Activated CD4-positive, alpha-beta T cell treated with anti-CD3 and anti-CD28 coated beads, Interleukin-2, amount 10 ng/mL, durations not matched to agents 24 days and 14 days (primary cell): ENCODE measurements at regions not wholly inside any gene's neighbourhood (a gene's known extent, or its start where the extent isn't known, plus 50 kb on each side); places are given as distances from the start of the nearest gene placed in this dataset.
A peak's percentile ranks its signal among the peaks of the same experiment; 100 is the strongest.
"Not testable (repeated sequence)": the region's sequence is repeated elsewhere in the genome, so short reads cannot be mapped to it uniquely, and the experiment has no call there.

Experiments
- DNase-seq: peaks from one replicate; pipeline ENCODE4 v3.0.0; 2022
- H3K27ac Mint-ChIP-seq: one replicate; pipeline ENCODE4 v1.8.0; 2022; ENCODE audit warnings: mild to moderate bottlenecking, mixed read lengths
- H3K27me3 Mint-ChIP-seq: one replicate; pipeline ENCODE4 v1.8.0; 2022; ENCODE audit warnings: mixed read lengths
- H3K36me3 Mint-ChIP-seq: one replicate; pipeline ENCODE4 v1.8.0; 2022; ENCODE audit warnings: low read depth, mild to moderate bottlenecking, mixed read lengths
- H3K4me1 Mint-ChIP-seq: one replicate; pipeline ENCODE4 v1.8.0; 2021; ENCODE audit warnings: mixed read lengths
- H3K4me3 Mint-ChIP-seq: one replicate; pipeline ENCODE4 v1.8.0; 2022; ENCODE audit warnings: mild to moderate bottlenecking, moderate library complexity, mixed read lengths
- H3K9me3 Mint-ChIP-seq: one replicate; pipeline ENCODE4 v1.8.0; 2021; ENCODE audit warnings: mixed read lengths
- intact Hi-C: fragments of 100-400 bp; cut with micrococcal nuclease; formaldehyde crosslinking; loops from one replicate; pipeline ENCODE4 v1.15.1; 2023

GRCh38 chr12:89878950-89879349 lies 170.3 kb upstream of the ATP2B1 start:
- Mint-ChIP-seq H3K27ac (no peak overlapping the region), H3K27me3 (no peaks in the 10 kb centered on the region), H3K4me3 (no peak overlapping the region), H3K36me3 (peaks cover 5% of the 10 kb centered on the region), H3K4me1 (peaks cover 29% of the 10 kb centered on the region), H3K9me3 (peaks cover 7% of the 10 kb centered on the region)
- intact Hi-C loops: no loop called here
- DNase-seq: peak; percentile 11

GRCh38 chr12:89878327-89878726 lies 169.7 kb upstream of the ATP2B1 start:
- Mint-ChIP-seq H3K27ac (no peak overlapping the region), H3K4me3 (no peak overlapping the region), H3K27me3 (no peaks in the 10 kb centered on the region), H3K36me3 (peaks cover 5% of the 10 kb centered on the region), H3K4me1 (peaks cover 29% of the 10 kb centered on the region), H3K9me3 (peaks cover 7% of the 10 kb centered on the region)
- intact Hi-C loops: no loop called here
- peak; percentile 41 for DNase-seq

GRCh38 chr12:89877671-89878070 lies 169.0 kb upstream of the ATP2B1 start:
- H3K9me3 Mint-ChIP-seq: peaks cover 7% of the 10 kb centered on the region
- peaks cover 5% of the 10 kb centered on the region for H3K36me3 Mint-ChIP-seq
- intact Hi-C loops: no loop called here
- H3K4me3 Mint-ChIP-seq: no peak overlapping the region
- H3K27ac Mint-ChIP-seq: no peak overlapping the region
- H3K4me1 Mint-ChIP-seq: peaks cover 29% of the 10 kb centered on the region
- no peak for DNase-seq
- no peaks in the 10 kb centered on the region for H3K27me3 Mint-ChIP-seq

DNA sequence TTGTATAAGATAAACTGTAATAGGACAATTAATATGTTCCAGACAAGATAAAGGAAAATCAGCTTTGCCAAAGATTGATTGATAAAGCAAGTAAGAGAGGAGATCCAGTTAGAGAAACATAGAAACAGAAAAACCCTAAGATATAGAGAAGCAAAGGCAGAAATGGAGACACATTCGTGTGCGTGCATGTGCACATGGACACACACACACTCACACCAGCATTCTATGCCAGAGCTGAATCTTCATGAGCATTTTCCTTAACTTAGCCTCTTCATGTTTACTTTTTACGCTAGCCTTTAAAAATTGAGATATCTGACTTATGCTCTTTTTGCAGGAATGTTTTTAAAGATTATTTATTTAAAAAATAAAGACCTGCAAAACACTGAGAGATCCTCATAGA lies 168.5 kb upstream of the ATP2B1 start:
- DNase-seq: peak; percentile 17
- Mint-ChIP-seq H3K36me3 (peaks cover 5% of the 10 kb centered on the region), H3K4me3 (no peak overlapping the region), H3K9me3 (peaks cover 11% of the 10 kb centered on the region), H3K27ac (no peak overlapping the region), H3K27me3 (no peaks in the 10 kb centered on the region), H3K4me1 (peaks cover 26% of the 10 kb centered on the region)
- intact Hi-C loops: no loop called here

DNA sequence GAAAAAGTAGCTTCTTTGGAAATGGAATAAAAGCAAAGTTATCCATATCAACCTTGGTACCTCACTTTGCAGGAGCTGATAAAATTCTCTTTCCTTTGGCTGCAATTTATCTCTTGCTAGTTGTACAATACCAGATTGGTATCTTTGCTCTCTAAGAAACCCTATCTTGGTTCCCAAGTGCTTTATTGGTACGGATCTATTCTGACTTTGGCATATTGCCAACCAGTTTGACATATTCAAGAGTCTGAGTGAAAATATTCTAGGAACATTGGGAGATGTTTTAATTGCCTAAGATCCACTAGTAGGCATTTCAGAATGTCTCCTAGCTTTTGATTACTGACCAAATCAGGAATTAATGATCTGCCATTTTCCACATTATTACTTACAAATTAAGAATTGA lies 167.2 kb upstream of the ATP2B1 start:
- intact Hi-C loops: no loop called here
- no peak overlapping the region for H3K27ac Mint-ChIP-seq
- no peaks in the 10 kb centered on the region for H3K27me3 Mint-ChIP-seq
- peaks cover 13% of the 10 kb centered on the region for H3K4me1 Mint-ChIP-seq
- peaks cover 10% of the 10 kb centered on the region for H3K9me3 Mint-ChIP-seq
- no peak overlapping the region for H3K4me3 Mint-ChIP-seq
- H3K36me3 Mint-ChIP-seq: peaks cover 3% of the 10 kb centered on the region
- no peak for DNase-seq

- no peaks in the 10 kb centered on the region for H3K27me3 Mint-ChIP-seq
- no peaks in the 10 kb centered on the region for H3K36me3 Mint-ChIP-seq
- intact Hi-C loops: no loop called here
- peak; percentile 20 for DNase-seq
- H3K4me1 Mint-ChIP-seq: peaks cover 8% of the 10 kb centered on the region
- peaks cover 12% of the 10 kb centered on the region for H3K9me3 Mint-ChIP-seq
- no peak overlapping the region for H3K4me3 Mint-ChIP-seq
- H3K27ac Mint-ChIP-seq: no peak overlapping the region
Measured at GRCh38 chr12:89875225-89875624, 166.6 kb upstream of the ATP2B1 start.

GRCh38 chr12:89874146-89874545 lies 165.5 kb upstream of the ATP2B1 start:
- Mint-ChIP-seq H3K36me3 (no peaks in the 10 kb centered on the region), H3K9me3 (peaks cover 14% of the 10 kb centered on the region), H3K4me3 (no peak overlapping the region), H3K4me1 (peaks cover 5% of the 10 kb centered on the region), H3K27me3 (no peaks in the 10 kb centered on the region), H3K27ac (no peak overlapping the region)
- peak; percentile 49 for DNase-seq
- intact Hi-C loops: no loop called here

- Mint-ChIP-seq H3K9me3 (peaks cover 14% of the 10 kb centered on the region), H3K4me1 (peaks cover 4% of the 10 kb centered on the region), H3K4me3 (no peak overlapping the region), H3K36me3 (no peaks in the 10 kb centered on the region), H3K27me3 (no peaks in the 10 kb centered on the region), H3K27ac (no peak overlapping the region)
- DNase-seq: peak; percentile 48
- intact Hi-C loops: no loop called here
Measured at GRCh38 chr12:89873745-89874144, 165.1 kb upstream of the ATP2B1 start.

DNA sequence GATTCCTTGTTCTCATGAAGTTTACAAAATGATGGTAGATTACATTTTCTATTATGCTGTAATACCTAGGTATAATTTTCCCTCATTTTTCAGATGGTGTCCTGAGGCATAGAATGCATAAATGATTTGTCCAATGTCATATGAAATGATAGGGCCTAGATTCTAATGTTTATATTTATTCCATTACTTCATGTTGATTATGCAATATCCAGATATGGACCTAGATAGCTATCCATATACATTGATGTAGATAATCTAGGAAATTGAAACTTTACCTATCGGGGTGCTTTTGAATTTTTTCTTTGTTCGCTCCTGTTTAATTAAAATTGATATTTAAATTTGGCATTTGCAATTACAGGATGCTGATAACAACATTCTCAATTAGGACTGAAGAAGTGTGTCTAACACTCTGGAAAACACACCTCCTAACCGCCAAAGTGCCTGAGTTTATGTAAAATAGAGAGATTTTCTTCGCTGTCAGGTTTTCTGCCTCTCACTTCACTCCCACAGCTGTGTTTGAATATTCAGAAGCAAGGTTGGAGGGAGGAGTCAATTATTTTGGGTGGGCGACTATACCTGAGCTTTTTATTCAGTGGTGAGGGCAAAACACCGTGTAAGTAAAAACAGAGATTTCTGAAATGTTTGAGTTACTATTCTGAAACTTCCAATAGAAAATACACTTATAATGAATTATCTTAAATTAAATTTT lies 164.4 kb upstream of the ATP2B1 start:
- Mint-ChIP-seq H3K4me3 (no peak overlapping the region), H3K4me1 (no peaks in the 10 kb centered on the region), H3K27me3 (no peaks in the 10 kb centered on the region), H3K36me3 (no peaks in the 10 kb centered on the region), H3K27ac (no peak overlapping the region), H3K9me3 (peaks cover 14% of the 10 kb centered on the region)
- peak; percentile 39 for DNase-seq
- intact Hi-C loops: no loop called here

DNA sequence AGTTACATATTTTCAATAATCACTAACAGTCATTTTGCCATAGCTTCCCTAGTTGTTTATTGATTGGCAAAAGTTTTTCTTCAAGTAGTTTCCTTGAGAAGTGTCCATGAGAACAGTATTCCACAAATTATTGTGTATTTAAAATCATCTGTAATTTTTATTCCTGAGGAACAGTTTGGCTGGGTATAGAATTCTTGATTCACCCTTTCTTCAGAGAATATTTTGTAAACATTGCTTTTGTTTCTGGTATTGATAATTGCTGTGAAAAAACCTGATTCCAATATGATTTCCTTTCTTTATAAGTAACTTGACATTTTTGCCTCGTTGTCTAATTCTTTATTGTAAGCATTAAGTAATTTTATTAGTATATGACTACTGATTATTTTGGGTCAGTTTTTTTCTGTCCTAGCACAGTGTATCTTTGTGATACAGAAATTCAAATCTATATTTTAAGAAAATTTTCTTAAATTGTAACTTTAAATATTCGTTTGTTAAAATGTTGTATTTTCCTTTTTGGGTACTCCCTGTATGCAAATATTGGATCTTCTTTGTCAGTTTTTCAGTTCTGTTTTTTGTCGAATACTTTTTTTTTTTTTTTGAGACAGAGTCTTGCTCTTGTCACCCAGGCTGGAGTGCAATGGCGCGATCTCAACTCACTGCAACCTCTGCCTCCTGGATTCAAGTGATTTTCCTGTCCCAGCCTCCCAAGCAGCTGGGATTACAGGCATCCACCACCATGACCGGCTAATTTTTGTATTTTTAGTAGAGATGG lies 162.0 kb upstream of the ATP2B1 start:
- H3K4me3 Mint-ChIP-seq: no peak overlapping the region
- intact Hi-C loops: no loop called here
- no peaks in the 10 kb centered on the region for H3K36me3 Mint-ChIP-seq
- H3K9me3 Mint-ChIP-seq: peaks cover 14% of the 10 kb centered on the region
- H3K27me3 Mint-ChIP-seq: no peaks in the 10 kb centered on the region
- H3K4me1 Mint-ChIP-seq: no peaks in the 10 kb centered on the region
- no peak for DNase-seq
- H3K27ac Mint-ChIP-seq: no peak overlapping the region

- H3K4me1 Mint-ChIP-seq: peaks cover 18% of the 10 kb centered on the region
- intact Hi-C loops, DNase-seq, H3K27me3 Mint-ChIP-seq, H3K4me3 Mint-ChIP-seq, H3K27ac Mint-ChIP-seq, H3K36me3 Mint-ChIP-seq: not testable (repeated sequence)
- H3K9me3 Mint-ChIP-seq: peaks cover 21% of the 10 kb centered on the region
Measured at GRCh38 chr12:89867611-89868010, 159.0 kb upstream of the ATP2B1 start.

GRCh38 chr12:89864411-89864810 lies 155.8 kb upstream of the ATP2B1 start:
- DNase-seq: no peak
- H3K4me3 Mint-ChIP-seq: peak overlapping the region; percentile 15
- H3K27me3 Mint-ChIP-seq: no peaks in the 10 kb centered on the region
- H3K27ac Mint-ChIP-seq: peak overlapping the region; percentile 20
- H3K36me3 Mint-ChIP-seq: peaks cover 4% of the 10 kb centered on the region
- intact Hi-C loops: loop anchor here (1.0 to 5.0 kb wide), 5 partner anchors 108 to 512 kb away; partner anchors contain the start of genes DUSP6 and POC1B
- peaks cover 31% of the 10 kb centered on the region for H3K4me1 Mint-ChIP-seq
- H3K9me3 Mint-ChIP-seq: peaks cover 17% of the 10 kb centered on the region

GRCh38 chr12:89863968-89864367 lies 155.3 kb upstream of the ATP2B1 start:
- Mint-ChIP-seq H3K9me3 (peaks cover 20% of the 10 kb centered on the region), H3K27ac (peak overlapping the region; percentile 97), H3K4me1 (peaks cover 34% of the 10 kb centered on the region), H3K27me3 (no peaks in the 10 kb centered on the region), H3K36me3 (peaks cover 4% of the 10 kb centered on the region), H3K4me3 (peak overlapping the region; percentile 84)
- intact Hi-C loops: loop anchor here (1.0 to 5.0 kb wide), 9 partner anchors 17 to 512 kb away; partner anchors contain the start of genes DUSP6 and POC1B
- peak; percentile 75 for DNase-seq

DNA sequence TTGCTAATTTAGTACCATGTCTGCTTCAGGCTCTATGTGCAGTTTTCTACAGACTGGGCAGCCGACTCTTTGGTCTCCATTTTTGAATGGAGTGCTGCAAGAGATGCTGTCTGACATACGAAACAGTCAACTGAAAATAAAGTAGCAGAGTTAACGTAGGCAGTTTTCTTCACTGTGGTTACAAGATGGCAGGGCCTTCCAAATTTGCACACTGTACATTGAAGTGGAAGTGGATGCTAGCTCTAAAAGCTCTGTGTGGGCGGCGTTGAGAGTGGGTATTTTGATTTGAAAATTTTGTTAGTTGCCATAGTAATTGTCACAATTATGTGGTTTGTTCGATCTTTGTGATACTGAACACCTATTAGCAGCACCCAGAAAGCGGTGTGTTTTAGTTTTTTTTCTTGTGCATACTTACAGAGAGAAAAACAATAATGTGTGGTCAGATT lies 154.9 kb upstream of the ATP2B1 start:
- intact Hi-C loops: loop anchor here (1.0 to 5.0 kb wide), 8 partner anchors 18 to 511 kb away; partner anchors contain the start of genes DUSP6 and POC1B
- H3K9me3 Mint-ChIP-seq: peaks cover 20% of the 10 kb centered on the region
- peaks cover 4% of the 10 kb centered on the region for H3K36me3 Mint-ChIP-seq
- H3K27me3 Mint-ChIP-seq: no peaks in the 10 kb centered on the region
- peak overlapping the region; percentile 84 for H3K4me3 Mint-ChIP-seq
- peak overlapping the region; percentile 97 for H3K27ac Mint-ChIP-seq
- peak; percentile 86 for DNase-seq
- H3K4me1 Mint-ChIP-seq: peaks cover 37% of the 10 kb centered on the region
